HG02623 (cell line): ENCODE measurements at regions not wholly inside any gene's neighbourhood (a gene's known extent, or its start where the extent isn't known, plus 50 kb on each side); places are given as distances from the start of the nearest gene placed in this dataset.
"Not testable (repeated sequence)": the region's sequence is repeated elsewhere in the genome, so short reads cannot be mapped to it uniquely, and the experiment has no call there.

Experiments
- ATAC-seq: cut with Tn5 transposase; IDR thresholded peaks from one replicate; pipeline ENCODE4 v1.9.1; 2021; ENCODE audit warnings: moderate library complexity; ENCODE audit not compliant: unreplicated experiment

DNA sequence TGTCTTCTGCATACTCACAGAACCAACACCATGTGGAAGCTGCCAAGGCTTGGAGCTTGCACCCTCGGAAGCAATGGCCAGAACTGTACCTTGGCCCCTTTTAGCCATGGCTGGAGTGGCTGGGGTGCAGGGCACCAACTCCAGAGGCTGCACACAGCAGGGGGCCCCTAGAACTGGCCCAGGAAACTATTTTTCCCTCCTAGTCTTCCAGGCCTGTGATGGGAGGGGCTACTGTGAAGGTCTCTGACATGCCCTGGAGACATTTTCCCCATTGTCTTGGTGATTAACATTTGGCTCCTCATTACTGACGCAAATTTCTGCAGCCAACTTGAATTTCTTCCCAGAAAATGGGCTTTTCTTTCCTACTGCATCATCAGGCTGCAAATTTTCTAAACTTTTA is 248.6 kb upstream of the RHOBTB1 start:
- ATAC-seq, result not testable (repeated sequence)

DNA sequence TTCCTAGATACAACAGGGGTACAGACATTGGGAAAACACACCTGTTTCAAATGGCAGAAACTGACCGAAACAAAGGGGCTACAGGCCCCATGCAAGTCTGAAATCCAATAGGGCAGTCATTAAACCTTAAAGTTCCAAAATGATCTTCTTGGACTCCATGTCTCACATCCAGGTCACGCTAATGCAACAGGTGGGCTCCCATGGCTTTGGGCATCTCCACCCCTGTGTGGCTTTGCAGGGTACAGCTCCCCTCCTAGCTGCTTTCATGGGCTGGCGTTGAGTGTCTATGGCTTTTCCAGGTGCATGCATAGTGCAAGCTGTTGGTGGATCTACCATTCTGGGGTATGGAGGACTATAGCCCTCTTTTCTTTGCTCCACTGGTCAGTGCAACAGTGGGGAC is 248.1 kb upstream of the RHOBTB1 start:
- ATAC-seq, result no peak

DNA sequence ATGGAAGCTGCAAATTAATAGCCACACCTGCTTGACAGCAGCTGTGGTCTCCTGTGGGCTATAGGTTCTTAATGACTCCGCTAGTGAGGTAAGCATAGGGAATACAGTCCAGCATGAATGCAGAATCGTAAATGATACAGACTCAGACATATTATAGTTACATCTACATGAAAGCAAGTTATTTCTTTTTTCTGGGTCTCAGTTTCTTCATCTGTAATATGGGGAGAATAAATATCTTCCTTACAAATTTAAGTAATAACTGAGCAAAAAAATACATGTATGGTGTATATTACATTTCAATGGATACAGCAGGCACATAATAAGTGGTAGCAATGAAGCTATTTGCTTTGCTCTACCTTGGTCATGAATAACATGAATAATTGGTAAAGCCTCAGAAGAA is 245.9 kb upstream of the RHOBTB1 start:
- no peak for ATAC-seq

DNA sequence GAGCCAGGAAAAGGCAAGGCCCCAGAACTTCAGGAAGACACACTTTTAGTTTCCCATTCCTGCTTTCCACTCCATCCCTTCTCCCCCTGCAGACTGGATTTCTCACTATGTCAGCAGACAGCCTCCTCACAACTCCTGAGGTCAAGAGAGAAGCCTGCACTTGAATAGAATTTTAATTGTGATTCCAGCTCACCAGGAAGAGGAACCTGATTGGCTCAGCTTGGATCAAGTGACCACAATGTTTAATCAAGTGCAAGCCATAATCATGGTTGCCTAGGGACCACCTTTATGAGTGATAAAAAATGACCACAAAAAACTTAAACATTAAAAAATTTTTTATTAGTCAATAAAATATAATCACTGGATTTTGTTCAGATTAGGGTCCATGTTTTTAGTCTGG is 244.7 kb upstream of the RHOBTB1 start:
- no peak for ATAC-seq

DNA sequence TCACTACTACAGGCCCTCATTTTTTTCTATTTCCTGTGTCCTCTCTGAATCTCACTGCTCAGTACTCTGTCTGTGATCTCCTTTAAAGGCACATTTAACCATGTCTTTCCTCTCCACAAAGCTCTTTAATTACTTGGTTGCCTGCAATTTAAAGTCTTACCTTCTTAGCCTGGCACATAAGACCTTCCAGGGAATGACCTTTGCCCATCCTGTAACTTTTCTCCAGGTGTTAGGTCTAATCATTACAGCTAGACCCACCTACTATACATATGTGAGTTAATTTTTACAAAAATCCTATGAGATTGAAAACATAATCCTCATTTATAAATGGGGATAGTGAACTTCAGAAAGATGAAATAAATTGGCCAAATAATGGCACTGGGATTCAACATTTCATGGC is 244.1 kb upstream of the RHOBTB1 start:
- ATAC-seq, result no peak

DNA sequence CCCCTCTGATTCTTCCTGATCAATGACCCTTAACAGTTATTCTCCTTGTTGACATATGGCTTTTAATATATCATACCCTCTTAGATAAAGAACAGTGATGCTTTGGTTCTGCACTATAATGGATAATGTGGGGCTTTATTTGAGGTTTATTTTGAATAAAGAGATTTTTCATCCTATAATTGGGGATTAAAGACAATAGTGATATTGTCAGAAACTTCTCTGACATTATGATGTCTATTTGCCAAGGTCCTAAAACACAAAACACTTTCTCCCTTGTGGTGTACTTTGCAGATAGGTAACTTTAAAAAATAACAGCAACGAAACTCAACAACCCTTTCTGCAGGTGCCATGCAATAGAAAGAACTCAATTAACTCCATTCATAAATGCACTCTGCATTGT is 243.6 kb upstream of the RHOBTB1 start:
- no peak for ATAC-seq

DNA sequence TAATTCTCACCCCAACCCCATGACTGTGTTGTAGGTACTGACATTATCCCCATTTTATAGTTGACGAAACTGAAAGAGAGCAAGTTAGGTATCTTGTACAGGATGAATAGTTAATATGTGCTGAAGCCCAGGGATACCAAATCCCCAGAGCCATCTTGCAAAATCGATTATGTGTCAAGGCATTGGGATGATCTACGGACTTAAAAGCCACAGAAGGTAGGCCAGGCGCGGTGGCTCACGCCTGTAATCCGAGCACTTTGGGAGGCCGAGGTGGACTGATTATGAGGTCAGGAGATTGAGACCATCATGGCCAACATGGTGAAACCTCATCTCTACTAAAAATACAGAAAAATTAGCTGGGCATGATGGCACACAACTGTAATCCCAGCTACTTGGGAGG is 242.4 kb upstream of the RHOBTB1 start:
- no peak for ATAC-seq

DNA sequence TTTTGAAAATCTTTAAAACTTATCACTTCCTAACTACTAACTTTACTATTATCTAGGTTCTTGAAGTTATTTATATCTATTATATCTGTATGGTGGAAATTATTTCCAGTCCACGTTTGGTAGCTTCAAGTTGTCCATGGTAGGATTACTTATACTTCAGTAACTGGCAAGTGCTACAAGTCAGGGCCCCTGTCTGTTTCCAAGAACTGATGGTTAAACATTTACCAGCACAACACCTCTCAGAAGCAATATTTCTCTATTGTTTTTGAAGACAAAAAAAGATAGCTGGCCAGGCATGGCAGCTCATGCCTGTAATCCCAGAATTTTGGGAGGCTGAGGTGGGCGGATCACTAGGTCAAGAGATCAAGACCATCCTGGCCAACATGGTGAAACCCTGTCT is 240.4 kb upstream of the RHOBTB1 start:
- ATAC-seq, result no peak

DNA sequence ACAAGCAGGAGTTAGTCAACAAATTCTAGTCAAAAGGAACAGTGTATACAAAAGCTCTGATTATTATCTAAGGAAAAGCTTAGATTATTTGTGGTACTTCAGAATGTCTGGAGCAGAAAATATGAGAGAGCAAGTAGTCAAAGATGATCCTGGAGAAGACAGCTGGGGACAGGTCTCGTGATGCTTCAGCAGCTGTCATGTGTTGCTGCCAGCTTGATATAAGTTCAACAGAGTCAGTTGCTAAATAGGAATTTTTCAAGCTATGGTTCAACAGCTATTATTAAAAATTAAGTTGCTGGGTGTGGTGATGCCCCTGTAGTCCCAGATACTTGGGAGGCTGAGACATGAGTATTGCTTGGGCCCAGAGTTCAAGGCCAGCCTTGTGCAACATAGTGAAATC is 240.0 kb upstream of the RHOBTB1 start:
- no peak for ATAC-seq

DNA sequence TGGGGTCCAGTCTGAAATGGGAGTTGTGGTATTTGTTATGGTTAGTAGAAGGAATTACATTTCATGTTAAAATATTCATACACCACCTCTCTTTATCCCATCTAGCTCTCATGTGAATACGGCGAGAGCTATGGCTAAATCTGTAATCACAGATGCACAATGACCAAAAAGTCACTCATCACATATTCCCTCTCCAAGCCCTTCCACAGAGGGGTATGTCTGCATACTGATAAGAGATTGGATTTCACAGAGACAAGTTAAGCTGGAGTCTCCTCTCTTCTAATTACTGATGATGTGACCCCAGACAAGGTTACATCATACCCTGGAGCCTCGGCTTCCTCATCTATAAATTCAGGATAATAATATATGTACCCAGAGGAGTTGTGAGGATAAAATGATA is 237.8 kb upstream of the RHOBTB1 start:
- ATAC-seq, result no peak

DNA sequence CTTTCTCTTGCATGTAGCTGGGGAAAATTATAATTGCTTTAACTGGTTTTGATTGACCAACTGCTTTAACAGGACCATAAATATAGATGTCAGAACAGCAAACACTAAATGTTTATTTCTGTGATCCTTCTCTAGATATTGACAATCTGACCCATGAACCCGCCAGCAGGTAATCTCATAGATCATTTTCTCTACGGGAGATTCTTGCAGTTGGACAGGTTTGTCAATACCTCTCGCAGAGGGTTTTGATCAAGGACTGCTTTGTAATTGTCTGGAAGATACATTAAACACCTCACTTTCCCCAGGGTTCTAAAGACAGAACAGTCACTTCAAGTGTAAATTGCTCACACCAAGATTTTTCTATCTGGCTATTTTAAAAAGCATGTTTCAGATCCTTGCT is 235.8 kb upstream of the RHOBTB1 start:
- no peak for ATAC-seq

DNA sequence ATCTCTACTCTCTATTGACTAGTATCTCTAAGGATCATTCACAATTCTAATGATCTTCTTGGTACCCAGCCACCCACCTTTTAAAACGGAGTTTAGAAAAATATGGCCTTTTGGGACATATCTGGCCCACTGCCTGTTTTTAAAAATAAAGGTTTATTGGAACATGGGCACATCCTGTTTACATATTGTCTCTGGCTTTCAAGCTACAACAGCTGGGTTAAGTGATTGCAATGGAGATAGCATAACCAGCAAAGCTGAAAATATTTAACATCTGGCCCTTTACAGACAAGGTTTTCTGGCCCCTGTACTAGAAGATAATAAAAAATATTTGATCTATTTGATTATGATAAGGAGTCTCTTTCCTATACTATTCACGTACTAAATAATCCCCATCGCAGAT is 232.4 kb upstream of the RHOBTB1 start:
- no peak for ATAC-seq

DNA sequence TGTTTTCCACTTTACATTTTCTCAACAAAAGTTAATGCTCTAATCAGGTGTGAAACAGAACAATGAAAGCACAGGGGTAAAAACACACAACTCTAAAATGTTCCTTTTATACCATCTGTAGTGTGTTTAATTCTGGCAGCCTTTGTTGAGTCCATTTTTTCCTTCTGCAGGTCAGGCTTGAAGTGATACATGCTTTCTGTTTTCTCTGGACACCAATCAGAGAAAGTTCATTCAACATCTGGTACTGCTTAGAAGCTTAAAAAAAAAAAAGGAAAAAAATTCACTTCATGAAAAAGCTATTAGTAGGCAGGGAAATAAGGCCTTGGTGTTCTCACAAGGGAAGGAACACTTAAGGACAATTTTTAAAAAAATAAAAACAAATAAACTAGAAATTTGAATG is 231.3 kb upstream of the RHOBTB1 start:
- no peak for ATAC-seq

DNA sequence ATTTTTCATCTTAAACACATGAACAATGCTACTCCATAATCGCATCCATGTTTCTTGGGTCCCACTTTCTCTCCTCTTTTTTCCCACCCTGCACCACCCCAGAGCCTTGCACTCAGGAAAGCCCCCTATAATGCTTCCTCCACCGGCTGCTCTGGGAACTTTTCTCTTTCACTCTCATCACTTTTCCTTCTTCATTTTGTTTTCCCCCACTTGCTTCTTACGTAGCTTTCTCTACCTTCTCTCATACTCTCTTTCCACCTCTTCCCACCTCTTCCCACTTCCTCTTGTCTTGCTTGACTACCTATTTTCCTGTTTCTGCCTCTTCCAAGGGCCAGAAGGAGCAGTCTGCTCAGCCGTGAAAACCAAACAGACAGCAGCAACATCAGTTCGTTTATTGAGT is 229.5 kb upstream of the RHOBTB1 start:
- no peak for ATAC-seq

DNA sequence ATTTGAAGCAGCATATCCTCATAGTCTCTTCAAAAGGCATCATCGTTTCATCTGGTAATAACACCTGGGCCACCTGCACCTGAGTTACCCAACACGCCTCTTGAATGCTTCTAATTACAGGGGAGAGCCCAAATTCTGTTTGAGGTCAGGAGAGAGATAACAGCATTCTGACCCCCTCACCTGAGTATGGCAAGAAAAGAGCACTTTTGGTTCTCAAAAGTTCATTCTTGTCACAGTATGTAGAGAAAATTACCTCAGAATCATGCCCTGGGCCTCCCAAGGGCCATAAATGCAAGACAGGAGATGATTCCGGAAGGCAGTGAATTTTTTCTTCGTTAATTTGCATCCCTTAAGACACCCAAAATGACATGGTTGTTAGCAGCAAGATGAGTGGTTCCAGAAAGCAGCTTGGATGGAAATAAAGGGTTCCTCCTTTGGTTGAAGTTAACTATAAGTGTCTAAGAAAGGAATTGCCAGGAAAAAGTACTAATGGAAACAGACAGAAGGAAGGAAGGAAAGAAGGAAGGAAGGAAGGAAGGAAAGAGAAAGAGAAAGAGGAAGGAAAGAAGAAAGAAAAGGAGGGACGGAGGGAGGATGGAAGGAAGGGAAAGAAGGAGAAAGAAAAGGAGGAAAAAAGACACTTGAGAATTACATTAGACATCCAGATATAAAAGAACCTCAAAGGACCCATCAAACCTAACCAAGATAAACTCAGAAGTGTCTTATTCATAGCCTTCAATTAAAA is 228.4 kb upstream of the RHOBTB1 start:
- no peak for ATAC-seq

DNA sequence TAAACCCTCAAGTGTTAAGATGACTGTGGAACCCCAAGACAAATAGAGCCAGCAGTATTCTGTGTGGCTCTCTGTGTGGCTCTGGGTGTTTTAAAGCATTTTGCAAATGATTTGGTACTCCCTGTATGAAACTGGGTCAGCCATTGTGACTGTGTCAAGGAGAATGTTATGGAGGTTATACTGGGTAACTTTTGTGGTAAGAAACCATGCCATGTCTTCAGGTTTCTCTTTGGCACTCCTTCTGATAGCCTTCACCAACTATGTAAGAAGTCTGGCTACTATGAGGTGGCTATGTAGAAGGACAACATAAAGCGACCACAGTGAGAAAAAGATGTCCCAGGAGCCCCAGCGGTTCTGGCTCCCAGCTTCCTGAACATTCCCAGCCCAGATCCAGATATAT is 226.6 kb upstream of the RHOBTB1 start:
- ATAC-seq, result no peak

DNA sequence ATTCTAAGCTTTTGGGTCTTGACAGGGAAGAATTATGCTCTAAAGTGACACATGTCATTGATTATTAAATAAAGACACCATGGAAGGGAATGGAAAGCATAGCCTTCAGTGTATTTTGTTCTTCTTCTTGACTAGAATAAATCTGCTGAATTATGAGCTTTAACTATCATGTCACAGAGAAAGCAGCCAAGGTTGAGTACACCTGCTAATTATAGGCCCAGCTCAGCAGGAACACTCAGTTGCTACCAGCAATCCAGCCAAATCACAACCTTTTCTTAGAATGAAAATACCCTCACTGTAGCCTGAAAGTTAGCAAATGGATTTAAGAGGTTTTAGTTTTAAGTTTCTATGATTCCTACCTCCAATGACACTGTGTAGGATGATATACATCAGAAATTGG is 225.3 kb upstream of the RHOBTB1 start:
- no peak for ATAC-seq

DNA sequence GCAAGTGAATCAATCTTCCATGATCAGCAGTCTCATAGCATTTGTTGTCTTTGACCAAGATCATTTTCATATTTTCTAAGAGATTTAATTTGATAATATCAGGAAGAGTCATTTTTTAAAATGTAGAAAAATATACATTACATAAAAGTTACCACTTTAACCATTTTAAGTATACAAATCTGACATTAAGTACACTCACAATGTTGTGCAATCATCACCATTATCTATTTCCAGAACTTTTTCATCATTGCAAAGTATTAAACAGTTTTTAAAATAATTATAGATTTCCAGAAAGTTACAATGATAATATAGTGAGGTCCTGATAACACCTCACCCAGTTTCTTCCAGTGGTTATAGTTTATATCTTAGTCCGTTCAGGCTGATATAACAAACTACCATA is 222.5 kb upstream of the RHOBTB1 start:
- no peak for ATAC-seq

DNA sequence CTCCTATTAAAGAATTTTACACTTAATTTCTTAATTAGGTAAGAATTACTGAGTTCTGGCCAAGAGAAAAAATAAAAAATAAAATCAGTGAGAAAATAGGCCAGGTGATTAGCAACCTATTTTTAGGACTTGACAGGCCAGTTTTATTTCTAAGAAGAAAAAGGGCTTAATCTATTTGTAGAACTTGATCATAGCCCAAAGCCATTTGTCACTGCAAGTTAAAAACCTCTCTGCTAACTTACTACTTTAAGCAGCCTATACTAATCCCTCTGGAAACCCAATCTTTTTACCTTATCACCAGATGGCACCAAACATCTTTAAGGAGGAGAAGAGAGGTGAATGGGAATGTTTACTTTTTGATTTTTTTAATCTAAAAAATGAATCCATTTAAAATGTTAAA is 222.1 kb upstream of the RHOBTB1 start:
- ATAC-seq, result no peak

DNA sequence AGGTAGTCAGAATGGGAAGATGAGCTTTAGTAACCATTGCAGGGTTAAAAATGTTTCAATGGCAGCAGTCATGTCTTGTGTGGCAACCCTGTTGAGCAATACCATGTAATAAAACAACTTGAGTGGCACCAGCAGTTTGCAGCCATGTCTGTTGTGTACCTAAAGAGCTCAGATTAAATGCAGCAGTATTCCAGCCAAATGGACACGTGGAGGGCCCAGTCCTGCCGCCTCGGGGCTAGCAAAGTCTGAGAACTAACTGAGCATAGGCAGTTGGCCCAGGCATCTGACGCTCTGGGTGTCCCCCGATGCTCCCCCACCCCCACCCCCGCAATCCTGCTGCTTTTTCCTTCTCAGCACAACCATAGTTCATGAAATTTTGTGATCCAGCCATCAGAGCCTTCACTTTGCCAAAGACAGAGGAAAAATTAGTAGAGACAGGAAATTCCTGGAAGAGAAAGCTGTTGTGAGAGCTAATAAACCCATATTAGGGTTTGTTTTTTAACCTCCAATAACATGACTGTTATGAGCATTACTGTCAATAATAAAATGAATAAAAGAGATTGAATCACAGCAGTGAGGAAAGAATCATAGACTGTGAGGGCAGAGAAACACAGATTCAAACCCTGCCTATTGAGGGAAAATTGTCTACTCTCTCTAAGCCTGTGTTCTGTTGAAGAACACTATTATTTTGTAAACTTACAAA is 220.6 kb upstream of the RHOBTB1 start:
- ATAC-seq, result no peak

DNA sequence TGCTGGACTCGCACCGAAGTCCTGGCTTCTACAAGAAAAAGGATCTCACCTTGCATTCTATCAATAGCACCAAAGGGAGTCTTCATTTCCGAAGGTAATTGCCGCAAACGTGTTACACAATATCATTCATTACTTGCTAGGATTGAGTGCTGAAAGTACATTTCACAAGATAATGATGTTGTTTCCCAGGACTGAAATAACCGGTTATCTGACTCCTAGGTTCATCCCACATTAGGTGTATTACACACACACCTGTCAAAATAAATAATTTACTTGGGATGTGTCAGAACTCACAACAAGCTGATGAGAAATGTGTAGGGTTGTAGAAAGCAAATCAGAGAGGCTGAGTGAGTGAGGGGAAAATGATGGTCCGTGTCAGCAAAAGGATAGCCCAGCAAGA is 219.4 kb upstream of the RHOBTB1 start:
- no peak for ATAC-seq

DNA sequence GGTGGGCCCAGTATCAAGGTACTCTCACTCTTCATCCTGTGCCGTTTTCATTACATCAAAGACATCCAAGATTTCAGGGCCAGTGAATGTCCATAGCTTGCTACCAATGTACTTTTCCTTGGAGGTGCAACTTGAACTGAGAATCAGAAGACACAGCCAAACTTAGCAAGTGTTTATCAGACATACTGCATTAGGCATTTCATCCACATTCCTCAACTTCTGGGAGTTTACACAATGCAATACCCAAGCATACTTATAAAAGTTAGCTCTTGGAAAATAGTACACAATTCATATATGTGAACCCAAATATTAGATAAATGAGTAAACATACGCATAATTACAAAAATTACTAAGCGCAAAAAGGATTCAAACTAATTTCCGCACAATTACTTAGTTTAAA is 216.3 kb upstream of the RHOBTB1 start:
- no peak for ATAC-seq

DNA sequence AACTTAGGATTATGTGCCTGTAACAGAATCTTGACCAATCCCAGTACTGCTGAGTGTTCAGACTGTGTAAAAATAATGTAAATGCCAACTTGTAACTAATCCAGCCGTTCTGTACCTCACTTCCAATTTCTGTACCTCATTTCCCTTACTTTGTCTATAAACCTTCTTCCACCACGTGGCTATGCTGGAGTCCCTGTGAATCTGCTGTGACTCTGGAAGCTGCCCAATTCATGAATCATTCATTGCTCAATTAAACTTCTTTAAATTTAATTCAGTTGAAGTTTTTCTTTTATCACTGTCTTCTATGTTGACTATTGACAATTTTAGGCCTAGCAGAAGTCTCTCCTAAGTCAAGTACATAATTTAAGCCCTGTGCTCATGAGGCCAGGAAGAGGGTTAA is 215.3 kb upstream of the RHOBTB1 start:
- no peak for ATAC-seq
